ENCODE measurements at regions not wholly inside any gene's neighbourhood (a gene's known extent, or its start where the extent isn't known, plus 50 kb on each side); places are given as distances from the start of the nearest gene placed in this dataset.

DNA sequence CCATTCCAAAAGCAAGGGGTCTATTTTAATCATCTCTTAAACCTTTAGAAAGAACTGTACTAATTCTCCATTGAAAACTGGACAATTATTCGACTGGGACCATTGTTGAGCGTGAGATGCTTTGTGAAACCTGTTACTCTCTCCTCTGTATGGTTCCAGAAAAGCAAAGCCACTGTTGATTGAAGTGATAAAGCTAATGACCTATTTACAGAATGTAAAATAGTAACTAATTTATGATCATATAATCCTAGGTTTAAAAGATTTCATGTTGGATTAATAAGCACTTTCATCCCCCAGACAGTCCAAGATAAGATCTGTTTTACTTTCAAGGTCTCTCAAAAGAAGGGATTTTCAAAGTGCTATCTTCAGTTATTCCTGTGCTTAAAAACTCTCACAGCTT, 614.5 kb downstream of the TMA16 start:
- POLR2A ChIA-PET, result no interaction called here

DNA sequence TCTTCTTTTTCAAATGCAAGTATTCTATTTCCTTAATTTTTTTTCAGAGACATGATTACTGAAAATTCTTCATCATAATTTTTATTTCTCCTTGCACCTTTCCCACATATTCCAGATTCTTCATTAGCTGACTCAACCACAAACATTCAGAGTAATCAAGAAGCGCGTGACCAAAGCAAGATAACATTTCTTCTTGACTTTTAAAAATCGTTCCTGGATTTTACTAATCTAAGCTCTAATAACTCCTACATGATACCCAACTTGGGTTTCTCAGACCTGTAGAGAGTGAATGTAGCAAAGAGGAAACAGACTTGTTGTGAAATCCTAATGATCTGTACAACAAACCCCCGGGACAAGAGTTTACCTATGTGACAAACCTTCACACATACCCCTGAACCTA, 615.0 kb downstream of the TMA16 start:
- ChIA-PET CTCF (no interaction called here), POLR2A (interaction anchor here (0.7 kb wide), 1 partner anchor 72 kb away, joined by 3 read pairs; no protein-coding TSS in a partner anchor)
- H3K36me3 Mint-ChIP-seq, result no peaks in the 10 kb centered on the region
- no peak overlapping the region for H3K4me3 Mint-ChIP-seq
- DNase-seq (ENCODE audit: low spot score) (no peak), ATAC-seq (no peak)
- H3K27ac Mint-ChIP-seq, result no peak overlapping the region
- TF ChIP-seq, protein P1, sequence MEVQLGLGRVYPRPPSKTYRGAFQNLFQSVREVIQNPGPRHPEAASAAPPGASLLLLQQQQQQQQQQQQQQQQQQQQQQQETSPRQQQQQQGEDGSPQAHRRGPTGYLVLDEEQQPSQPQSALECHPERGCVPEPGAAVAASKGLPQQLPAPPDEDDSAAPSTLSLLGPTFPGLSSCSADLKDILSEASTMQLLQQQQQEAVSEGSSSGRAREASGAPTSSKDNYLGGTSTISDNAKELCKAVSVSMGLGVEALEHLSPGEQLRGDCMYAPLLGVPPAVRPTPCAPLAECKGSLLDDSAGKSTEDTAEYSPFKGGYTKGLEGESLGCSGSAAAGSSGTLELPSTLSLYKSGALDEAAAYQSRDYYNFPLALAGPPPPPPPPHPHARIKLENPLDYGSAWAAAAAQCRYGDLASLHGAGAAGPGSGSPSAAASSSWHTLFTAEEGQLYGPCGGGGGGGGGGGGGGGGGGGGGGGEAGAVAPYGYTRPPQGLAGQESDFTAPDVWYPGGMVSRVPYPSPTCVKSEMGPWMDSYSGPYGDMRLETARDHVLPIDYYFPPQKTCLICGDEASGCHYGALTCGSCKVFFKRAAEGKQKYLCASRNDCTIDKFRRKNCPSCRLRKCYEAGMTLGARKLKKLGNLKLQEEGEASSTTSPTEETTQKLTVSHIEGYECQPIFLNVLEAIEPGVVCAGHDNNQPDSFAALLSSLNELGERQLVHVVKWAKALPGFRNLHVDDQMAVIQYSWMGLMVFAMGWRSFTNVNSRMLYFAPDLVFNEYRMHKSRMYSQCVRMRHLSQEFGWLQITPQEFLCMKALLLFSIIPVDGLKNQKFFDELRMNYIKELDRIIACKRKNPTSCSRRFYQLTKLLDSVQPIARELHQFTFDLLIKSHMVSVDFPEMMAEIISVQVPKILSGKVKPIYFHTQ (CRISPR knock-in tag; IDR thresholded peaks at IDR 0.05), result no peak
- TF ChIP-seq CREB1 (CRISPR knock-in tag; IDR thresholded peaks at IDR 0.05), result no peak
- peaks cover 10% of the 10 kb centered on the region for H3K4me1 Mint-ChIP-seq
- no peaks in the 10 kb centered on the region for H3K9me3 Mint-ChIP-seq
- no peaks in the 10 kb centered on the region for H3K27me3 Mint-ChIP-seq (ENCODE audit: low read depth)

More for the DNA sequence above, 614.5 kb downstream of the TMA16 start:
- Mint-ChIP-seq H3K27ac (no peak overlapping the region), H3K4me1 (peaks cover 10% of the 10 kb centered on the region), H3K36me3 (no peaks in the 10 kb centered on the region), H3K9me3 (no peaks in the 10 kb centered on the region), H3K27me3 (ENCODE audit: low read depth) (no peaks in the 10 kb centered on the region), H3K4me3 (no peak overlapping the region)
- TF ChIP-seq GABPB1 (CRISPR knock-in tag; IDR thresholded peaks at IDR 0.05), result no peak
- TF ChIP-seq CBFB (CRISPR knock-in tag; IDR thresholded peaks at IDR 0.05; ENCODE audit: low read depth), result no peak
- TF ChIP-seq ZBTB21 (CRISPR knock-in tag; IDR thresholded peaks at IDR 0.05; ENCODE audit: borderline replicate concordance), result no peak
- TF ChIP-seq, protein P2, sequence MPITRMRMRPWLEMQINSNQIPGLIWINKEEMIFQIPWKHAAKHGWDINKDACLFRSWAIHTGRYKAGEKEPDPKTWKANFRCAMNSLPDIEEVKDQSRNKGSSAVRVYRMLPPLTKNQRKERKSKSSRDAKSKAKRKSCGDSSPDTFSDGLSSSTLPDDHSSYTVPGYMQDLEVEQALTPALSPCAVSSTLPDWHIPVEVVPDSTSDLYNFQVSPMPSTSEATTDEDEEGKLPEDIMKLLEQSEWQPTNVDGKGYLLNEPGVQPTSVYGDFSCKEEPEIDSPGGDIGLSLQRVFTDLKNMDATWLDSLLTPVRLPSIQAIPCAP (CRISPR knock-in tag; IDR thresholded peaks at IDR 0.05), result no peak
- TF ChIP-seq, protein P3, sequence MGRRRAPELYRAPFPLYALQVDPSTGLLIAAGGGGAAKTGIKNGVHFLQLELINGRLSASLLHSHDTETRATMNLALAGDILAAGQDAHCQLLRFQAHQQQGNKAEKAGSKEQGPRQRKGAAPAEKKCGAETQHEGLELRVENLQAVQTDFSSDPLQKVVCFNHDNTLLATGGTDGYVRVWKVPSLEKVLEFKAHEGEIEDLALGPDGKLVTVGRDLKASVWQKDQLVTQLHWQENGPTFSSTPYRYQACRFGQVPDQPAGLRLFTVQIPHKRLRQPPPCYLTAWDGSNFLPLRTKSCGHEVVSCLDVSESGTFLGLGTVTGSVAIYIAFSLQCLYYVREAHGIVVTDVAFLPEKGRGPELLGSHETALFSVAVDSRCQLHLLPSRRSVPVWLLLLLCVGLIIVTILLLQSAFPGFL (CRISPR knock-in tag; IDR thresholded peaks at IDR 0.05; ENCODE audit: borderline replicate concordance), result no peak
- DNase-seq (ENCODE audit: low spot score) (no peak), ATAC-seq (no peak)
- CTCF ChIA-PET, result no interaction called here

DNA sequence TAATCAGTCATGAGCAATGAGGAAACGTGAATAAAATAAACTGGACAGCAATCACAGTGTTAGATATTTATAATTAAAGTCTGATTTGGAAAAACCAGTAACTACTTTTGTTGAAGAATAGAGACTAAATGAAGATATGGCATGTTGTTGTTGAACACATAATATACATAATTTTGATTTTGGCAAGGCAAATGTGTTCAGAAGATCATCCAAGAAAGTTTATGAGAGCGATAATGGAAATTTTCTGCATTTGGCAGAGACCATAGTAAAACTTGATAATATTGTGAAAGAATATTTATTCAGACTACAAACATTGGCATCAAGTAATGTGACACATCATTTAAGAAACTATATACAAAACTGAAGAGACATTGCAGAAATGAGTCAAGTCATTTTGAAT, 620.7 kb downstream of the TMA16 start:
- no peaks in the 10 kb centered on the region for H3K27me3 Mint-ChIP-seq (ENCODE audit: low read depth)
- no peaks in the 10 kb centered on the region for H3K36me3 Mint-ChIP-seq
- H3K27ac Mint-ChIP-seq, result no peak overlapping the region
- no peak overlapping the region for H3K4me3 Mint-ChIP-seq
- CTCF ChIA-PET, result no interaction called here
- ATAC-seq, result no peak
- no peak for DNase-seq (ENCODE audit: low spot score)
- H3K4me1 Mint-ChIP-seq, result peaks cover 10% of the 10 kb centered on the region
- no peaks in the 10 kb centered on the region for H3K9me3 Mint-ChIP-seq
- POLR2A ChIA-PET, result no interaction called here
- TF ChIP-seq, protein P4, sequence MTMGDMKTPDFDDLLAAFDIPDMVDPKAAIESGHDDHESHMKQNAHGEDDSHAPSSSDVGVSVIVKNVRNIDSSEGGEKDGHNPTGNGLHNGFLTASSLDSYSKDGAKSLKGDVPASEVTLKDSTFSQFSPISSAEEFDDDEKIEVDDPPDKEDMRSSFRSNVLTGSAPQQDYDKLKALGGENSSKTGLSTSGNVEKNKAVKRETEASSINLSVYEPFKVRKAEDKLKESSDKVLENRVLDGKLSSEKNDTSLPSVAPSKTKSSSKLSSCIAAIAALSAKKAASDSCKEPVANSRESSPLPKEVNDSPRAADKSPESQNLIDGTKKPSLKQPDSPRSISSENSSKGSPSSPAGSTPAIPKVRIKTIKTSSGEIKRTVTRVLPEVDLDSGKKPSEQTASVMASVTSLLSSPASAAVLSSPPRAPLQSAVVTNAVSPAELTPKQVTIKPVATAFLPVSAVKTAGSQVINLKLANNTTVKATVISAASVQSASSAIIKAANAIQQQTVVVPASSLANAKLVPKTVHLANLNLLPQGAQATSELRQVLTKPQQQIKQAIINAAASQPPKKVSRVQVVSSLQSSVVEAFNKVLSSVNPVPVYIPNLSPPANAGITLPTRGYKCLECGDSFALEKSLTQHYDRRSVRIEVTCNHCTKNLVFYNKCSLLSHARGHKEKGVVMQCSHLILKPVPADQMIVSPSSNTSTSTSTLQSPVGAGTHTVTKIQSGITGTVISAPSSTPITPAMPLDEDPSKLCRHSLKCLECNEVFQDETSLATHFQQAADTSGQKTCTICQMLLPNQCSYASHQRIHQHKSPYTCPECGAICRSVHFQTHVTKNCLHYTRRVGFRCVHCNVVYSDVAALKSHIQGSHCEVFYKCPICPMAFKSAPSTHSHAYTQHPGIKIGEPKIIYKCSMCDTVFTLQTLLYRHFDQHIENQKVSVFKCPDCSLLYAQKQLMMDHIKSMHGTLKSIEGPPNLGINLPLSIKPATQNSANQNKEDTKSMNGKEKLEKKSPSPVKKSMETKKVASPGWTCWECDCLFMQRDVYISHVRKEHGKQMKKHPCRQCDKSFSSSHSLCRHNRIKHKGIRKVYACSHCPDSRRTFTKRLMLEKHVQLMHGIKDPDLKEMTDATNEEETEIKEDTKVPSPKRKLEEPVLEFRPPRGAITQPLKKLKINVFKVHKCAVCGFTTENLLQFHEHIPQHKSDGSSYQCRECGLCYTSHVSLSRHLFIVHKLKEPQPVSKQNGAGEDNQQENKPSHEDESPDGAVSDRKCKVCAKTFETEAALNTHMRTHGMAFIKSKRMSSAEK (CRISPR knock-in tag; IDR thresholded peaks at IDR 0.05; ENCODE audit: borderline replicate concordance), result no peak
- TF ChIP-seq, protein P5, sequence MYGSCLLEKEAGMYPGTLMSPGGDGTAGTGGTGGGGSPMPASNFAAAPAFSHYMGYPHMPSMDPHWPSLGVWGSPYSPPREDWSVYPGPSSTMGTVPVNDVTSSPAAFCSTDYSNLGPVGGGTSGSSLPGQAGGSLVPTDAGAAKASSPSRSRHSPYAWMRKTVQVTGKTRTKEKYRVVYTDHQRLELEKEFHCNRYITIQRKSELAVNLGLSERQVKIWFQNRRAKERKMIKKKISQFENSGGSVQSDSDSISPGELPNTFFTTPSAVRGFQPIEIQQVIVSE (CRISPR knock-in tag; IDR thresholded peaks at IDR 0.05; ENCODE audit: borderline replicate concordance), result no peak
- TF ChIP-seq CREB1 (CRISPR knock-in tag; IDR thresholded peaks at IDR 0.05), result no peak
- TF ChIP-seq SOX15 (CRISPR knock-in tag; IDR thresholded peaks at IDR 0.05), result no peak
- no peak for TF ChIP-seq GABPB1 (CRISPR knock-in tag; IDR thresholded peaks at IDR 0.05)
- TF ChIP-seq, protein P6, sequence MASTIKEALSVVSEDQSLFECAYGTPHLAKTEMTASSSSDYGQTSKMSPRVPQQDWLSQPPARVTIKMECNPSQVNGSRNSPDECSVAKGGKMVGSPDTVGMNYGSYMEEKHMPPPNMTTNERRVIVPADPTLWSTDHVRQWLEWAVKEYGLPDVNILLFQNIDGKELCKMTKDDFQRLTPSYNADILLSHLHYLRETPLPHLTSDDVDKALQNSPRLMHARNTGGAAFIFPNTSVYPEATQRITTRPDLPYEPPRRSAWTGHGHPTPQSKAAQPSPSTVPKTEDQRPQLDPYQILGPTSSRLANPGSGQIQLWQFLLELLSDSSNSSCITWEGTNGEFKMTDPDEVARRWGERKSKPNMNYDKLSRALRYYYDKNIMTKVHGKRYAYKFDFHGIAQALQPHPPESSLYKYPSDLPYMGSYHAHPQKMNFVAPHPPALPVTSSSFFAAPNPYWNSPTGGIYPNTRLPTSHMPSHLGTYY (CRISPR knock-in tag; IDR thresholded peaks at IDR 0.05), result no peak
- TF ChIP-seq ZNF317 (CRISPR knock-in tag; IDR thresholded peaks at IDR 0.05; ENCODE audit: borderline replicate concordance, low read depth), result no peak
- TF ChIP-seq, protein P7, sequence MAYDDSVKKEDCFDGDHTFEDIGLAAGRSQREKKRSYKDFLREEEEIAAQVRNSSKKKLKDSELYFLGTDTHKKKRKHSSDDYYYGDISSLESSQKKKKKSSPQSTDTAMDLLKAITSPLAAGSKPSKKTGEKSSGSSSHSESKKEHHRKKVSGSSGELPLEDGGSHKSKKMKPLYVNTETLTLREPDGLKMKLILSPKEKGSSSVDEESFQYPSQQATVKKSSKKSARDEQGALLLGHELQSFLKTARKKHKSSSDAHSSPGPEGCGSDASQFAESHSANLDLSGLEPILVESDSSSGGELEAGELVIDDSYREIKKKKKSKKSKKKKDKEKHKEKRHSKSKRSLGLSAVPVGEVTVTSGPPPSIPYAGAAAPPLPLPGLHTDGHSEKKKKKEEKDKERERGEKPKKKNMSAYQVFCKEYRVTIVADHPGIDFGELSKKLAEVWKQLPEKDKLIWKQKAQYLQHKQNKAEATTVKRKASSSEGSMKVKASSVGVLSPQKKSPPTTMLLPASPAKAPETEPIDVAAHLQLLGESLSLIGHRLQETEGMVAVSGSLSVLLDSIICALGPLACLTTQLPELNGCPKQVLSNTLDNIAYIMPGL (CRISPR knock-in tag; IDR thresholded peaks at IDR 0.05), result no peak
- TF ChIP-seq, protein P8, sequence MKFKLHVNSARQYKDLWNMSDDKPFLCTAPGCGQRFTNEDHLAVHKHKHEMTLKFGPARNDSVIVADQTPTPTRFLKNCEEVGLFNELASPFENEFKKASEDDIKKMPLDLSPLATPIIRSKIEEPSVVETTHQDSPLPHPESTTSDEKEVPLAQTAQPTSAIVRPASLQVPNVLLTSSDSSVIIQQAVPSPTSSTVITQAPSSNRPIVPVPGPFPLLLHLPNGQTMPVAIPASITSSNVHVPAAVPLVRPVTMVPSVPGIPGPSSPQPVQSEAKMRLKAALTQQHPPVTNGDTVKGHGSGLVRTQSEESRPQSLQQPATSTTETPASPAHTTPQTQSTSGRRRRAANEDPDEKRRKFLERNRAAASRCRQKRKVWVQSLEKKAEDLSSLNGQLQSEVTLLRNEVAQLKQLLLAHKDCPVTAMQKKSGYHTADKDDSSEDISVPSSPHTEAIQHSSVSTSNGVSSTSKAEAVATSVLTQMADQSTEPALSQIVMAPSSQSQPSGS (CRISPR knock-in tag; IDR thresholded peaks at IDR 0.05; ENCODE audit: borderline replicate concordance, low read depth), result no peak
- no peak for TF ChIP-seq ZNF416 (CRISPR knock-in tag; IDR thresholded peaks at IDR 0.05)
- no peak for TF ChIP-seq ZNF263 (CRISPR knock-in tag; IDR thresholded peaks at IDR 0.05; ENCODE audit: low read depth)

All from WTC11 (cell line).